GM12873 (cell line): ENCODE measurements at regions not wholly inside any gene's neighbourhood (a gene's known extent, or its start where the extent isn't known, plus 50 kb on each side); places are given as distances from the start of the nearest gene placed in this dataset.

Experiments
- TF ChIP-seq, protein P1 (sequence below): IDR thresholded peaks from 2 replicates; pipeline ENCODE4 v1.5.1; 2012; ENCODE audit warnings: low read depth, mild to moderate bottlenecking, moderate library complexity, low read length, control low read depth; ENCODE audit not compliant: insufficient read depth; ENCODE audit errors: missing control alignments

DNA sequence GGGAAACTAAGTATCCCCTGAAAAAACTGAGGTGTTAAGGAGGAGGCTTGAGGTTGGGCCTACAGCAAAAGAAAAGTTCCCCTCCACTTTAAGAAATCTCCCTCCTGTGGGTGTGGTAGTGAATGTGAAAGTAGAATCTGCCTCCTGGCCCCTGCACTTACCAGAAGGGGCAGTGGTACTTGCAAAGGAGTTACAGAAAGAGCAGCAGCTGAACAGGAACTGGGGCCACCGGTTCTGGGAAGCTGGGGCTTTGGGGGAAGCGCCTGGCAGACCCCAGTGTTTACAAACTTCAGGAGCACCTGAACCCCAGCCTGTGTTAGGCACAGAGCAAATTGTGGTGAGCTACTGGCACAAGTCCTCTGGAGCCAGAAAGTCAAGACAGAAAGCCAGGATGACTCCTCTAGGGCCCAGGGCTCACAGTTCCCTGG, 250.2 kb upstream of the FGGY start:
- TF ChIP-seq, protein P1, sequence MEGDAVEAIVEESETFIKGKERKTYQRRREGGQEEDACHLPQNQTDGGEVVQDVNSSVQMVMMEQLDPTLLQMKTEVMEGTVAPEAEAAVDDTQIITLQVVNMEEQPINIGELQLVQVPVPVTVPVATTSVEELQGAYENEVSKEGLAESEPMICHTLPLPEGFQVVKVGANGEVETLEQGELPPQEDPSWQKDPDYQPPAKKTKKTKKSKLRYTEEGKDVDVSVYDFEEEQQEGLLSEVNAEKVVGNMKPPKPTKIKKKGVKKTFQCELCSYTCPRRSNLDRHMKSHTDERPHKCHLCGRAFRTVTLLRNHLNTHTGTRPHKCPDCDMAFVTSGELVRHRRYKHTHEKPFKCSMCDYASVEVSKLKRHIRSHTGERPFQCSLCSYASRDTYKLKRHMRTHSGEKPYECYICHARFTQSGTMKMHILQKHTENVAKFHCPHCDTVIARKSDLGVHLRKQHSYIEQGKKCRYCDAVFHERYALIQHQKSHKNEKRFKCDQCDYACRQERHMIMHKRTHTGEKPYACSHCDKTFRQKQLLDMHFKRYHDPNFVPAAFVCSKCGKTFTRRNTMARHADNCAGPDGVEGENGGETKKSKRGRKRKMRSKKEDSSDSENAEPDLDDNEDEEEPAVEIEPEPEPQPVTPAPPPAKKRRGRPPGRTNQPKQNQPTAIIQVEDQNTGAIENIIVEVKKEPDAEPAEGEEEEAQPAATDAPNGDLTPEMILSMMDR: peak; percentile 54

DNA sequence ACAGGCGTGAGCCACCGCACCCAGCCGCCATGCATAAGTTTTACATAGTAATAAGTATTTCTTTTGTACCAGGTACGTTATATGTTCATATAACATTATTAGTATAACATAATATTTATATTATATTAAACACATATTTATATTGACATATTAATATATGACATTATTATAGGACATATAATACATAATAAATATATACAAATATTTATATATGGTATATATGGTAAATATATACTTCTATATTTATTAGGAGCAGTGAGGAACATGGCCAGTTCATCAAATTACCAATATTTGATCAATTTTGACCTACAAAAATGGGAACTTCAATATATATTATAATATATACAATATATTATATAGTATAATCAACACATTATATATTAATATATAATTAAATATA, 245.9 kb upstream of the FGGY start:
- TF ChIP-seq, protein P1: no peak

DNA sequence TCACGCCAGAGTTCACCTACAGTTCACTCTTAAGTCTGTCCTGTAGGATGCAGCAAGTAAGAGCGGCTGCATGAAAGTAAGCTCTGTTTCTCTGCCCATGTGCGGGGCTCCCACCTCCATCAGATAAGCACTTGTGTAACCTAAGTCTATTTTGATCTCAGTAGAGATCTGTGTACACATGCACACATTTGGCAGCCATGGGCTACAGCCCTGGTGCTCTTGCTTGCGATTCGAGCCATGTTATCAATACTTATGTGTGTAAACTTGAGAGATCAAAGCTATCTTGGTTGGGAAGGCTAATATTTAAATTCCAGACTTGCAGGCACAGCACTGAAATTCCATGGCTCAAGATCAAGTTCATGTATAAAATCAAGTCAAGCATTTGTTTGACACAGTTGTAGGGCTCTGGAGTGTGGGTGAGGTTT, 244.7 kb upstream of the FGGY start:
- TF ChIP-seq, protein P1: no peak

DNA sequence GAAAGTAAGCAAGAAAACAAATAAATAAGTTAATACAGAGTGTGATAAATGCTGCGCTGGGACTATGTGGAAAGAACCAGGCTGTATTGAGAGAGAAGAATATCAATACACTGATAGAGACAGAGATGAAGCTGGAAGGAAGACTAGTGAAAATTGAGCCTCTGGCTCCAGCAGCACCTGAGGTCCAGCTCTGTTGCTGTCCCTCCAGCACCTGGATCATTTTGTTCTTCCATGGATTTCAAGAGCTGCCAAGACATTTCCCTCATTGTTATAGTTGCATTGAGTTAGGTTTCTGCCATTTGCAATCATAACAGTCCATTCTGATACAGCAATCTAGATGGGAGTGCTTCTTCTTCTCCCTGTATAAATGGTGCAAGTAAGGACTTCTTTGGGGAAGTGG, 242.7 kb upstream of the FGGY start:
- TF ChIP-seq, protein P1: no peak

DNA sequence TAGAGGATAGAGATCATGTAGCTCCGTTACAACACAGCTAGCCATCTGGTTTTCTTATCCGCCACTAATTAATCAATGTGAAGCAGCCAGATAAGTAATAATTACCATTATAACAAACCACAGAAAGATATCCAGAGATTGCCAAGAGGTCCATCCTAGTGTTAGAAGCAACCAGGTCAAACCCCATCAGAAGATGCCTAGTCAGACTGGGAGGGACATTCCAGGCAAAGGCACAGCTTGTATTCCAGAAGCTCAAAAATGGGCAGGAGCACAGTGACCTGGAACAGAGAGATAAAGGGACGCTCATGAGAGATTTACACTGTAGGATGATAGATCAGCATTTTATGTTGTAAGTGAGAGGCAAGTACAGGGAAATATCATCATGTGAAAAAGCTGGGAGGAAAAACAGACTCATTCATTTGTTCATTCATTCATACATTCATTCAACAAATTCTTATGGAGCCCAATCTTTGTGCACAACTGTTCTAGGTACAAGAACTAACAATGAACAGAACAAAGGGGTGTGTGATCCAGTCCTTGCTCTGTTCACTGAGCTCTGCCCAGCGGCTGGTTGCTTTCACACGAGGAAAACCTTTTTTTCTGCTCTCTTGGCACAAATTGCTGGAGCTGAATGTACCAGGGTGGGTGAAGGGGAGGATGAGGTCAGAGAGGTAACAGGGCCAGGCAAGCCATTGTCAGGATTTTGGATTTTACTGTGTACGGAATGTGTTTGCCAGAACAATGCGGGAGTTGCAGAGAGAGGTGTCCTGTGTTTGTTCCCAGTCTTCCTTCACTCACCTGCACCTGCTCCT, 240.8 kb upstream of the FGGY start:
- TF ChIP-seq, protein P1: no peak

DNA sequence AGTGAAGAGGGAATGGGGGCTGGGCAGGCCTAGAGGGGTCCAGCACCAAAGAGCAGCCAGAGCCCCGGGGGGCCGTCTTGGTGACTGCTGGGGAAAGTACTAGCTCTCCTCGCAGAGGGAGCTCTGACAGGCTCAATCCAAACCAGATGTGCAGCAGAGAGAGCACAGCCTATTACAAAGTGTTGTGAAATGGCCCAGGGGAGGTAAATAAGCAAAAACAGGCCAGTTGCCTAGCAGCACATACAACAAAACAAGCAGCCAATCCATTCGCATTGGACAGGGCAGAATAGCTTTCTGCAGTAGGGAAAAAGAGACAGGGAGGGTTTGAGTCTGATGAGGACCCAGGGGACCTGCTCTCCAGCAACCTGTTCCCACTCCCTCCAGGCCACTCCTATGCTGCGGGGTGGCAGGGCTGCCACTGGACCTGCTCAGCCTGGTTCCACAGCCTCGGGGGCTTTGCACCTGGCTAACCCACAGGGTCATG, 239.6 kb upstream of the FGGY start:
- TF ChIP-seq, protein P1: no peak

DNA sequence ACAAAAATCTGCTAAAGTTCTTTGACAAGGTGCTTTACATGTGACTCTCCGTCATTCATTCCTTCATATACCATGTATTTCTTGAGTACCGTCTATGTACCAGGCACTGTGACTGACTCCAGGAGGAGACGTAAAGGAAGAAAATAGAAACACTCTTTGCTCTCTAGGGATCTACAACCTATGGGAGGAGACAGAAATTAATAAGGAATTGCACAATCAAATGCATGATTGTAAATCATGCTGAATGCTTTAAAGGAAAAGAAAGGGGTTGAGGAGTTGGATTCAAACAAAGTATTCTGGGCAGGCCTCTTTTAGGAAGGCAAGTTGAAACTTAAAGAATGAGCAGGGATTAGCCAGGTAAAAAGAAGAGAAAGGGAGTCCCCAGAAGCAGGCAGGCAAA, 239.1 kb upstream of the FGGY start:
- TF ChIP-seq, protein P1: no peak
